Activated CD4-positive, alpha-beta T cell treated with anti-CD3 and anti-CD28 coated beads for 48 hours (primary cell): ENCODE measurements at regions not wholly inside any gene's neighbourhood (a gene's known extent, or its start where the extent isn't known, plus 50 kb on each side); places are given as distances from the start of the nearest gene placed in this dataset.
"Not testable (repeated sequence)": the region's sequence is repeated elsewhere in the genome, so short reads cannot be mapped to it uniquely, and the experiment has no call there.

Experiments used
- DNase-seq: peaks from one replicate; pipeline ENCODE4 v3.0.0-alpha.2; 2020

DNA sequence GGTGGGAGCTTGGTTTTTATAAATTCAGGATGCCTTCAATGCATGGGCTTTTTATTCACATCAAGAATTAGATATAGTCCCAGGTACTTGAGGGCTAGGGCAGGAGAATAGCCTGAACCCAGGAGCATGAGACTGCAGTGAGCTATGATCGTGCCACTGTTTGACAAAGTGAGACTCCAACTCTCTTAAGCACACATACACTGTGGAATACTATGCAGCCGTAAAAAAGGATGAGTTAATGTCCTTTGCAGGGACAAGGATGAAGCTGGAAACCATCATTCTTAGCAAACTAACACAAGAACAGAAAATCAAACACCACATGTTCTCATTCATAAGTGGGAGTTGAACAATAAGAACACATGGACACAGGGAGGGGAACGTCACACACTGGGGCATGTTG lies 470.0 kb downstream of the SETD4 start:
- DNase-seq: not testable (repeated sequence)

DNA sequence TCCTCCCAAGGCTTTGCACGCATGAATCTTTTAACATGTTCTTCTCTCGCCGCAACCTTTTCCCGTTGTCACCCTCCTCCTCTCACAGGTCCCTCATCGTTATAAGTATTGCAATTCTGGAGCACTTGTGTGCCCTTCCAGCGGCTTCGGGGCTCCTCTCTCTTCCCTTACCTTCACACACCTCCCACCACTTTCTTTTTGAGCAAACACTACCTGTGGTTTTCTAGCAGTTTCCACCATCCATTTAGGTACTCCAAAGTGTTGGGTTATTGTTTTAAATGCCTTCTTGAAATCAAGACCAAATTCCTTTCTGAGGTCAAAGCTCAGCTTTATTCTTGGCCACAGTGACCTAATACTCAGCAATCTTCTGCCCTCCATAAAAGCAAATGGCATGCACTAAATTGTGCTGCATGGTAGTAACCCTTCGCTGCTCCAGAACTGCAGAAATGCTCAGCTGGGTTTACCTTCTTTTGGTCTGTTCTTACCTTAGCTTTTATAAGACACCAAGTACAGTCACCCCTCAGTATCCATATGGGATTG lies 472.4 kb downstream of the SETD4 start:
- DNase-seq: no peak

DNA sequence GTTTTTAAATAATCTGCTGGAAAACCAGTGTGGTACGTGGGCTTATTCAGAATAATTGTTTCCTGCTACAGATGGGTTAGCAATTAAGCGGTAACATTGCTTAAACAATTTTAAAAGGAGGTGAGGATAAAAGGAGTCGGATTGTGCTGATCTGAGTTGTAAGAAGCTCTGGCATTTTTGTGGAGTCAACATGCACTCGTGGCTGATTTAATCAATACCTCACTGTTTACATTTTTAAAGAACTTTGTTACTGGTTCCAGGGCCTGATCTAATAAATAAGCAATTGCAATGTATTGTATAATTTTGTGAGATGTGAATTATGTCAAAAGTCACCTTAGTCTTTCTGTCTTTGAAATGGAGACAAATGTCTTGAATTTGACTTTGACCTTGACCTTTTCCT lies 474.0 kb downstream of the SETD4 start:
- no peak for DNase-seq

DNA sequence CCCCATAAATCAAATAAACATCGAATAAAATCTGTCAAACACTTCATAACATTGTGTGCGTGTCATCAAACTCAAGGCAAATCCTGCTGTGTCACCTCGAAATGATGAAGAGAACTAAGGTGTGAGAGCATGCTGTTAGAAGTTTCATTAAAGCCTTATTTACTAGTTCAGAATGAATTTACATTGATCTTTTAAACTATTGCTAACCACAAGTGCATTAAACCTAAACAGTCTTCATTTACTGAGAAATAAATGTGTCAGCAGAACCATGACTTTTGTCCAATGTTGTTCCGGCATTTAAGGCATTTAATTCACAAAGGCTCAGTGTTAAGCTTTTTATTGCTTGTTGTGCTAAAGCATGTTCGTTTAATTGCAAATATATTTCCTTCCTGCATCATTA lies 474.4 kb downstream of the SETD4 start:
- no peak for DNase-seq

DNA sequence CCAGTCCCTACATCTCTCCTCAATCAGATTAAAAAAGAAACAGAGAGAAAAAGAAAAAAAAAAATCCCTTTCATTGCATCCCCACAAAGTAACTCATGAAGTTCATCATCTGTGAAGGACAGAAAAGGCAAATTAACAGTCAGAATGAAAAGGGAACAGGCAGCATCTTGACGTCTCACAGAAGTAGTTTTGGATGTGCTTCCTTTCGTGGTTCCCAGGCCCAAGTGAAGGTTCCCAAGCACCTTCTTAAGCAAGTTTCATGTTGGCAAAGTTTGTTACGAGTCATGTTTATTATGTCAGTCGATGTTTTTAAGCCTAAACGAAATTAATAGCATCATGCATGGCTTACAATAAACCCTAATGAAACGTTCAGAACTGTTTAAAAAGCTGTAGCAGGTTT lies 475.2 kb downstream of the SETD4 start:
- DNase-seq: no peak

DNA sequence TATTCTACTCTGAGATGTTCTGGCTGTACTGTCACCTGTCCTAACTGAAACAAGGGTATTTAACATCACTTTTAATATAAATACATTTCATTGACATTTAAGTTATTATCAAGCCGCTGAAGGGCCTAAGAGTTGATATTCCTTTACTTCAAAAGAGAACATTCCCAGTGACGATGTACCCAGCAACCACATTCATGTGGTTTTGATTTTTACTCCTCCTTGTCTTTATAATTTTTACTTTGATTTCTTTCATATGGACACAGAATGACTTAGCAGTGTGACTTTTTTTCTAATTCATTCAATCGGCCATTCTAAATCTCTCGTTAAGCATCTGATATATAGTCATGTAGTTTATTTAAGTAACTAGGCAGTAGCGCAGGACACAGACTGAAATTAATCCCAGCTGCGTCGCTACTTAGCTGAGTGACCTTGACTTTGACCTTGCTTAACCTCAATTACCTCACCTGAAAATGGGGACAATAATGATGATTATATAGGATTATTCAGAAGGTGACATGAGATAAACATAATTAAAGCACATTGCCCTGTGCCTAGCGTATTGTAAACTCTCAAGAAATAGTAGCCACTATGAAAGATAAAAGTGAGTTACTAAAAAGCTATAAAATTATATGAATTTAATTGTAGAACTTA lies 476.6 kb downstream of the SETD4 start:
- DNase-seq: no peak

DNA sequence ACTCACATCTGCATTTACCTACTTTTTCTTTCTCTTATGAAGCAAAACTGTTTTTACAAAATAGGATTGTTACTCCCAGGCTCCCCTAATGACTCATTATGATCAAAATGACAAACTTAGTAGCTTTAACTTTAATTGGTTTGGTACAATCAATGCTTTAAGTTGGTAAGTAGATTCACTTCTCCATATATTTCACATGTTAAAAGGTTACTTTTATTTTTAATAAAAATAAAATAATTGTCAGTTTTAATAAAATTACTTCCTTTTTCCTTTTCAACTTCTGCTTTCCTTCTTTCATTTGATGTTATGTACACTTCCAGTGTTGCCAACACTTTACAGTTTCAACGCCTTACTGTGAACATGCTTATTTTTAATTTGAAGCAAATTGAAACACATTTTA lies 477.6 kb downstream of the SETD4 start:
- DNase-seq: no peak

DNA sequence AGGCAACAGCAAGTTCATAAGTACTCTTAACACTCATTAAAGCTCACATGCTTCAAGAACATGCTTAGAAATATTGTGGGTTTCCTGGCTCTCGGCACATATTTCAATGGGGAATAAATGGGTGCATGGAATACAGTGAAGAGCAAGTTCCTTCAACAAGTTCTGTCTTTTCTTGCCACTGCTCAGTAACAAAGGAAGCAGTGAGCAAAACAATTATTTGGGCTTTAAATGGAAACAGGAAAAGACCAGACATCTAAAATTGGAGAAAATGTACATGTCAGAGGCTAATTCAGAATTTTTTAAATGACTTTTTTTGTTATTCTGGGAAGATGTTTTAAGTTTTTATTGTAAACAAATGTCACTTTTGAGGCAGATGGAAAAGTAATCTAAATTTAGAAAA lies 478.7 kb downstream of the SETD4 start:
- DNase-seq: no peak

DNA sequence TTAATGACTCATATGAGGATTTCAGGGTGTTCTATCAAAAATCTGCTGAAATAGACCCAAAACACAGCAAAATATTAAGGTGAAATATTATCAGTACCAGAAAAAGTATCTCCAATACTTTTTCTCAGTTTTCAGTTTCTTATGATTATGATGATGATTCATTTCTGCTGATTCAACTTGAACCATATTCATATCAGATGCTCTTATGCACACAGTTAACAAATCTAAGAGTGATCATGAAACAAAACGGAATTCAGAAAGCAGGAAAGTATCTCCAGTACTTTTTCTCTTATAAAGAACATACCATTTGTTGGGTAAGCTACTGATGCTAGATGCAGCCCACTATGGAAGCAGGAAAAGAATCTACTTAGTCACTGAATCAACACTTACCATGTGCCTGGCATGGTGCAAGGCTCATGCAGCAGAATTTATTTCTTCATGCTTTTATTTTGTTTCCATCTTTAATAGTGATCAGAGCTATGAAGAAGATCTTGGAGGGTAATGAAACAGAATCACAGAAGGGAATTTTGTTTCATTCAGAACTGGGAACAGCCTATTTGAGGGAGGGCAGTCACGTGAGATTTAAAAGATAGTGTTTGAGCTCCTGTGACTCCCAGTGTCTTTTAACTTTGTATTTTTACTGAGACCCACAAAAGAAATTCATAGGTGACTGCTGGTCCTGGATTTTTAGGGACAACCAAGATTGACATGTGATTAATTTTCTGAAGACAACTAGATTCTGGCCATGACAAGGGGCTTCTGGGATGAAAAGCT lies 480.6 kb downstream of the SETD4 start:
- no peak for DNase-seq

DNA sequence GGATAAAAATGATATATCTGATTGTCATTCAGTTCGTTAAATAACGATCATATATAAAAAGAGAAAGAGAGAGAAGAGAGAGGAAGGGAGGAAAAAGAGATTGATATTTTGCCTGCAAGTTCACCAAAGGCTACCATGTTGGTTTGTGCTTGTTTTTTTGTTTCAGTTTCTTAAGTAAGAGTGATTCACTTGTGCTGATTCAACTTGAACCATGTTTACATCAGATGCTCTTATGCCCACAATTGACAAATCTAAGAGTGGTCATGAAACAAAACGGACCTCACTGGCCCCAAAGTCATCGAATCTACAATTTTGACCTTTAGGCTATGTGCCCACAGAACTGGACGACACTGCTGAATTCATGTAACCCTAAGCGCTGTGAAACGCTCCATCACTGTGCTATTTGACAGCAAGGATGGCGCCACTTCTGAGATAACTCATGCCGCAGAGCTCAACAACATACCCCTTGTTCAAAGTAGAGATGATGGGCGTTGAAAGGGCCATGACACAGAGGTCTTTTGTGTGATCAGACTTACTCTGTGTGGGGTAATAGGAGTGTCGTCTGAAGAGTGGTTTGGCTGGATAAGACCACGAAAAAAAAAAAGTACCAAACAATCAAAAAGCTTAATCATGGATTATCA lies 481.4 kb downstream of the SETD4 start:
- peak; percentile 52 for DNase-seq

DNA sequence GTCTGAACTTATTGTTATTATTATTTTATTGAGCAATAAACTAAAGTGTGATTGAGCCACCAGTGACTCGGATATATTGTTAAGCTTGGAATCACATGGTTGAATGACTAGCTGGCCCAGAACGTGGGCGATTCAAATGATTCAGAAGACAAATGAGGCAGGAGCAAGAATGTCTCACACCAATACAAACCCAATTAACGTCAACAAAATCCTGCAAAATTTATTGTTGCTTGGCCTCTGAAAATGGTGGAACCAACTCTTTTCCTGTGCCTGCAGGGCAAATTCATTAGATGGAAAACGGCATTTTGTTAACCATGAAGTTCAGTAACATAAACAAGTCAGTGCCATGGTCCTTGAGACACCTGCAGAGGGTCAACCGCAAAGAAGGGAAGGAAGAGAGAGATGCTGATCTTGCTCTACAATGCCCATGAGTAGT lies 482.0 kb downstream of the SETD4 start:
- DNase-seq: peak; percentile 8

DNA sequence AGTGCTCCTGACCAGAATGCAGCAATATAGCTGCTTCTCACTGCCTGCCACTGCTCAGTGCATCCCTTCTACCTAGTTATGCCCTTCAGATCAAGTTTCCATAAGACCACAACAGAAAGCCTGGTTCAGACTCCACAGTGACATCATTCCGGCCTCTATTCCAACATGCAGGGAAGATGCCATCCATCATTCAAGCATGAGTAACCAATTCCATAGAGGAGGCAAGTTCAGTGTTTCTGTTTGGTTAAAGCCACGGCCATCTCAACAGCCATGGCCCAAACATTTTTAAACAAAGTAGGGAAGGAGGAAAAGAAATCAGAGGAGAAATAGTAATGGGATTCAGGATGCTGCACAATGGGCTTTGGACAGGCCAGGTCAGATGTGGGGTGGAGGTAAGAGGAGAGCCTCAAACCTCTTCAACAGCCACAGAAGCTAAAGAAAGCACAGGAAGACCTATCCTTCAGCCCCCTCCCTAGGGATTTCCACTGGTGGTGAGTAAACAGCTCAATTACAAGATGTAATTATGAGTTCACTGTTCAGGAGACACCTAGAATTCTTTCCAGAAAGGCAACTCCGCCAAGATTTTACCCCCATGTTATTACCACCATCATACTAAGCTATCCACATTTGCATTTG lies 484.9 kb downstream of the SETD4 start:
- DNase-seq: no peak

DNA sequence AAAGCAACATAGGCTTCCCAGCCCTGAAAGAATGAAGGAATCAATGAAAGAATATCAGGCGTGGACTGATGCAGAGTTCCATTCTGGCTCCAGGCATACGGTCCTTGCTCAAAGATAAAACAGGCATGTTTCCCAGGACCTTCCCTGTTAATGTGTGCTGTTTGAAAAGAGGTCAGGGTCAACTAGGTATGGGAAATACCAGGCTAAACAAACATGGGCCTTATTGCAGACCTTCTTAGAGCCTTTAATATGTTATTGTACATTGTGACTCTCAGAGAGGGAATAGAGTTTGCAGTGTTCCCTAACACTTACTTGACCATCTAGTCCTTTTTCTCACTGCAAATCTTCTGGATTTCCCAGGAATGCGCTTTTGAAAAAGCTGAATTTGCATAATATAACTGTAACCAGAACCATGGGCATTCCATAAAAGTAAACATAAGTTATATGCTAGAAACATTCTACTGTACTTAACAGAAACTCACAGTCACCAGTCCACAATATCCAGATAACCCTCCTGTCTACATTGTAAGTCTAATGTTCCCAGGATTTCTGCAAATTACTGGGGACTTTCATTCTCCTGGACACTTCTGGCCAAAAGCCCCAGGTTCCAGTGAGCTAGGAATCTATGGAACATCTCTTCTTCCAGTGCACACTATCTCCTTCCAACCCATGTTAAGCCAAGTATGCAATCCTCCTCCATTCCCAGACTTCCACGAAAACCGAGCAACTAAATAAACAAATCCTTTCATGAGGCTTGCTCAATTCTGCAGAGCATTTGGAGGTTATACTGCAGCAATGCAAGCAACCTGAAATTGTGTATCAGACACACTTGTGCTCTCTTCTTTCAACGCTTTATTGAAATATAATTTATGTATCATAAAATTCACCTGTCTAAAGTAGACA lies 486.6 kb downstream of the SETD4 start:
- DNase-seq: no peak

DNA sequence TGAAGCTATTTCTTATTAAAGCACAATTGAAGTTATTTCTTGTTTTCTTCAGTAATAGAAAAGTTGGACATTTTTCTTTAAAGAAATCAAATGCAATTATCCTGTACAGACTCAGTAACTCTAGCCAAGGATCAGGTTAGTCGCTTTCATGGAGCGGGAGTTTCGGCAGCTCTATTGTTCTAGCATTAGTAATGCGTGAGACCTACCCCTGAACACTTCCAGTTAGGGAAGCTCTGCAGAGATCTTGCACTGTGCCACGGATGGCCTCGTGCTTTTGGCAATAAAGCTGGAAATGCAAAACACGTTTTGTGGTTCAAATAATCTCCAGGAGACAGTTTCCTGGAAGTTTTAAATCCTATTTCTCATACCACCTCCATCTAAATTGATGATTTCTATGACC lies 488.4 kb downstream of the SETD4 start:
- DNase-seq: no peak

DNA sequence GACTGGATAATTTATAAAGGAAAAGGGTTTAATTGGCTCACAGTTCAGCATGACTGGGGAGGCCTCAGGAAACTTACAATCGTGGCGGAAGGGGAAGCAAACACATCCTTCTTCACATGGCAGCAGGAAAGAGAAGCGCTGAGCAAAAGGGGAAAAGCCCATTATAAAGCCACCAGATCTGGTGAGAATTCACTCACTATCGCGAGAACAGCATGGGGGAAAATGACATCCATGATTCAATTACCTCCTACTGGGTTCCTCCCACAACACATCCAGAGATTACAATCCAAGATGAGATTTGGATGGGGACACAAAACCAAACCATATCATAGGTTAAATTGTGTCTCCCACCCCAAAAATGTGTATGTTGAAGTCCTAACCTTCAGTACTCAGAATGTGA lies 491.7 kb downstream of the SETD4 start:
- DNase-seq: no peak

DNA sequence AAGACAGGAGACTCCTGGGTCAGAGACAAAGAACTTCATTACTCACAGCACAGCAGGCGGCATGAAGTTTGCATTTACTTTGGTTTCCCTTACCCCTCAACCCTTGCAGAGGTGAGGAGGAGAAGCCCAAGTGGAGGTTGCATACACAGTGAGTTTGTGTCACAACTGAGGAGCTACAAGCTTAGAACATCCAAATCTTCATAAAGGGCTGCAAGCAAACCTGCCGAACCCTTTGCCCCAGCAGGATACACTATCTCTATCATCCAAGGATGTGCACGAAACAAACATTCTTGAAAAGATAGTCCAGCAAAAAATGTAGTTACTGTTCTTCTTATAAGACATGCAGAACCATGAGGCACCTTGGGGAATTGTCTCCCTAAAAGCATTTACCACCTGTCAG lies 493.5 kb downstream of the SETD4 start:
- DNase-seq: no peak

DNA sequence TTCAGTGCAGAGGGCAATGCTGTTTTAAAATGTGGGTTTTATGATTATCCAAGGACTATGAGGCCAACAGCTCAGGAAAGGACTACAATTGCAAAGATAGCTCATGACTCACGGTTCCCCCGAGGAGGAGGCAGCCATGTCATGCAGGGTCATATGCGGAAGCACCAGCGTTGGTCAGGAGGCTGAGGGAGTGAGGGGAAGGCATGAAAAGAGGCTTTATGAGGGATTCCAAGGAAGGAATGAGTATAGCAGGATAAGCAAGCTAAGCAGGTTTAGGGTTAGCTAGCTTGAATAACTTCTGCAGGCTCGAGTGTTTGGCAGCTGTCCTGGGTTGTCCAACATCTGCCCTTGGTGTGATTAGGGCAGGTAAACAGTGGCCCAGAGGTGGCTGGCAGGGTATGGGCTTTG lies 495.1 kb downstream of the SETD4 start:
- DNase-seq: no peak

DNA sequence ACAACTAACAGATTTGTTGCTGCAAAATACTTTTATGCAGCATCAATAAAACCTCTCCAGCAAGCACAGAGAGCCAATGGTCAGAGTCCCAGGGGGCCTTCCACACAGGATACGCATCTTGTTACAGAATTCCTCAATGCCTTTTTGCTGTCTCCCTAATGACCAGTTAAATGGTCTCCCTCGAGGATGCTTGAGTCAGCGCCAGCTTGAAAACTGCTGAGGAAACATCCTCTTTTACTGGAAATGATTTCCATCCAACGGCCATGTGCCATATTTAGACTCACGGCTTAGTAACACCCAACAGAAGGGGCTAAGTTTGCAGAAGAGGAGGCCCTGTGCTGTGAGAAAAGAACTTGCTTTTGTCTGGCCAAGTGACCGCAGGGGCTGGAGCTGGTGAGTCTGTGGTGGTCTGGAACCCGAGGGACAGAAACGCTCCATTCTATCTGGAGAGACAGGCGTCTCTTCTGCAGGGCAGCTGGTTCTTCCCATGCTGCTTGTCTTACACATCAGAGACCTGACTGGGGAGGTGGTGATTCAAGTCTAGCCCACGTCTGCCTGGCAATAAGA lies 496.4 kb downstream of the SETD4 start:
- no peak for DNase-seq

DNA sequence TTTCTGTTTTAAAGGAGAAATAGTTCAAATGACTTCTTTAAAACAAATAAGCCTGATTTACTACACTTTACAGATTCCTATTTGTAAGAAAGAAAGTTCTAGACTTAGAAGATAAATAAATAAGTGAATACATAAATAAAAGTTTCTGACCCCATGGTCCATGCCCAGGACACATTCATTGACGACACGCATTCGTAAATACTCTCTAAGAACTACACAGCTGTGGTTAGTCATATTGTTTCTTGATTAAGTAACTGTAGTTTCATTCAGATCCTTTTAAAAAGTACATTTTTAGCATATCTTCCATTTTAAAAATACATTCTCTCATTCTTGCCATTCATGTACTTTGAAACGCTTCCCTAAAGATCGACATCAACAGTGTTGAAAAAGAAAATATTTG lies 497.4 kb downstream of the SETD4 start:
- no peak for DNase-seq

DNA sequence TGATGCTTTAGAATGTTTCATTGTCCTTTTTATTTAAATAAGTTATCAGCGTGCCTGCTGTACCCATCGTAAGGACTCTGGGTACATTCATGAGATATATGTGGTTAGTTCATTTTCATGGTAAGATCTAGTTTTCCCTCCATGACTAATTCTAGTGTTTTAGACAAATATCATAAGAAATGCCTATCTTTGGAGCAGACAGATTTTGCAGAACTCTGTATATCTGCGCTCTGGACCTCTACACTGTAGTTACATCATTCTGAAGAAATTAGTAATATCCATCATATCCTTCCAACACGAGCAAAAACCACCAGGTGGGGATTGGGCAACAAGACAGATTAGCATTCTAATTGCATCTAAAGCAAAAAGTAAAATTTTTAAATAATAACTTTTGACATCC lies 499.2 kb downstream of the SETD4 start:
- DNase-seq: no peak

DNA sequence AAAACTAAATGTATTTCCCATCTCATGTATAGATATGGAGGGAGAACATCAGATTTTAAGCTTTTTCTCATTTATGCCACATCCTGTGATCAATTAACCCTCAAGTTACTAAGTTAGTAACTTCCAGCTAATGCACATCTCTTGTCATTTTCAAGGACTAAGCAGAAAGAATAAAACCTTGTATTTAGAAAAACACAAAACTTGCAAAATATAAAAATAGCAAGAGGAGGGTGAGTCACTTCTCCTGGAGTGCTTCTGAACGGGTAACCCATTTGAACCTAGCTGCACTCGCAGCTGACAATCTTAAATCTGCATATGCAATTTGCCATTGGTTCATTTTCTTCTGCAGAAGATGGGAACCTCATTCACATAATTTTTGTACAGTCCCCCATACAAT lies 500.5 kb downstream of the SETD4 start:
- no peak for DNase-seq
